Brain pericyte (primary cell): ENCODE measurements at regions not wholly inside any gene's neighbourhood (a gene's known extent, or its start where the extent isn't known, plus 50 kb on each side); places are given as distances from the start of the nearest gene placed in this dataset.

Experiments used
- DNase-seq: peaks from one replicate; pipeline ENCODE4 v3.0.0-alpha.2; 2012; ENCODE audit warnings: low read depth, low spot score

- no peak for DNase-seq
These were observed 514.9 kb upstream of the CLINT1 start for GRCh38 chr5:158373608-158374395.

DNA sequence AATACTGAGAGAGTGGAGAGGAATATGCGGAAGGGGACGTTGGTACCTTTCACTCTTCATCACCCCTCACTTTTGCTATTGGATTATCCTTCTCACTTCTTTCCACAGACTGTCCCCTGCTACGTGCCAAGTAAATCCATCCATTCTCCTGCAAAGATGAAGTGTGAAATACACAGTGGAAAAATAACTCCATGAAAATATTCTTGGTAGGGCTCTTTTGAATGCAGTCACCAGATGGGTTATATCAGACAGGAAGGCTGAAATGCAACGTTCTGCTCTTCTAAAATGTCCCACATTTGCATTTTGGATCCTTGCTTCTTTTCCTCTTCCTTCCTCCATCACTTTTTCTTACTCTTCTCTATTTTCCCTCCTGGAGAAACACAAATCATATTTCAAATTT is 510.3 kb upstream of the CLINT1 start:
- DNase-seq: no peak

DNA sequence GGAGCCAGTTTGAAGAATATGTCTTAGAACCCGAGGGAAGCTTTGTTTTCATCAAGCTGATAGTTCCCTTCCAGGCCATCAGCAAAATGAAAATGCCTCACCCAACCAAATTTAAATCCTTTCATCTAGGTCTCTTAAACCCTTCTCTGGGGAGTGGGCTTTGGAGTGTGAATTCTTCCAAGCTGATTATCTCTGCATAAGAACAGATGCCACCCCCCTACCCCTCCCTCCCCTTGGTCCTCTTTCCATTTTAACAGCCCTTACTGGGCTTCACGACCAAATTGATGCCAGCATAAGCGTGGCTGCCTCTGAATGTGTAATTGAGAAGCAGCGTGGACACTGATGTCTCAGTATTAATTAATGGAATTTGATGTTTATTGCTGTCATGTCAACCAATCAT is 509.7 kb upstream of the CLINT1 start:
- DNase-seq: no peak

DNA sequence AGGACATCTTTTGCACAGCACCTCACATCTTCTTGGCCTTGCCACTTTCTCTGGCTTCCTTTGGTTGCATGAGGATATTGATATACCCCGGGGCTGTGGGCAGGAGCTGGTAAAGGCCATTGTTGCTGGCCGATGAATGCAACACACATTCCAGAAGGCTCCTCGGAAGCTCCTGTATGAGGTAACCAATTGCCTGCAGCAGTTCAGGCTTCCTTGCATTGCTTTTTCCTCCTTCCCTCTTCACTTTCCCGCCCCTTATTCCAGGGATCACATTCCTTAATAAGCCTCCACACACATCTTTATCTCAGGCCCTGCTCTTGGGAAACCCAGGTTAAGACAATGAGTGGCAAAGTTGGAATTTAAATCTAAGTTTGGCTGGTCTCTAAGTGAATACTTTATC is 505.4 kb upstream of the CLINT1 start:
- DNase-seq: no peak

- no peak for DNase-seq
These were observed 496.0 kb upstream of the CLINT1 start for GRCh38 chr5:158354958-158355357.

DNA sequence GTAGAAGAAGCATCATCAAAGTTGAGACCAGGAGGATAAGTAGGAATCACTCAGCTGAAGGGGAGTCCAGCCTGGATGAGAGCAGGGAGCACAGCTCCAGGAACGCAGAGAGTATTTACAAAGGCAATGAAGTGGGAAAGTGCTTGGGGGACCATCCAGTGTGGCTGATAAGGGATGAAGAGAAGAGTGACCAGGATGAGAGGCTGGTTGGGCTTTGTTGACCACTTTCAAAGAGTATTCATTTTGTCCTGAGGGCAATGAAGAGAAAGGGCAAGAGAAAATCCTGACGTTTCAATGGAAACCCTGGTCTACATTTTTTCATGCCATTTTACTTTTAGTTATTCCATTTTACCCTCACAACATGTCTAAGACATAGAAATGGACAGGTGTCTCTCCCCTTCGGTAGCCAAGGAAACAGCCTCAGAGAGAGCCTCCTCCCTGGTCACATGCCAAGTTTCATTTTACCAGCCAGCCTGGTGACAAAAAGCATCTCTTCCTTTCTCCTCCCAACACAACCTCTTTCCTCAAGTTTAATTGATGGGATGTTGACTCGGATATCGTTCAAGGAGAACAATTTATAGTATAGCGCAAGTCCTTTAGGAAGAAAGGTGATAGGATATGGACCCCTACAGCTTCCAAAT is 492.7 kb upstream of the CLINT1 start:
- no peak for DNase-seq

GRCh38 chr5:158349987-158350386 is 491.0 kb upstream of the CLINT1 start:
- no peak for DNase-seq

GRCh38 chr5:158344376-158344775 is 485.4 kb upstream of the CLINT1 start:
- no peak for DNase-seq

DNA sequence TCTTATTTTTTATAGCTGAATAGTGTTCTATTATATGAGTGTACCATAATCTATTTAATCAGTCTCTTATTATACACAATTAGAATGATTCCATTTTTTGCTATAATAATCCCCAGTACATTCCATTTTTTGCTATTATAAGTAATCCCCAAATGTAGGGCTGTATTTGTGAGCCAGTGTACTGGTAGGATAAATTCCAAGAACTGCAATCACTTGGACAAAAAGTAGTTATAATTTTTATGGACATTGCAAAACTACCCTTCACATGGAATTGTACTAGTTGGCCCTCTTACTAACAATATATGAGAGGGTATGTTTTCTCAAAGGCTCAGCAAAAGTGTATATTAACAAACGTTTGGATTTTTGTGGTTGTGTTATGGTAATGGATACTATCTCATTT is 481.7 kb upstream of the CLINT1 start:
- DNase-seq: no peak

DNA sequence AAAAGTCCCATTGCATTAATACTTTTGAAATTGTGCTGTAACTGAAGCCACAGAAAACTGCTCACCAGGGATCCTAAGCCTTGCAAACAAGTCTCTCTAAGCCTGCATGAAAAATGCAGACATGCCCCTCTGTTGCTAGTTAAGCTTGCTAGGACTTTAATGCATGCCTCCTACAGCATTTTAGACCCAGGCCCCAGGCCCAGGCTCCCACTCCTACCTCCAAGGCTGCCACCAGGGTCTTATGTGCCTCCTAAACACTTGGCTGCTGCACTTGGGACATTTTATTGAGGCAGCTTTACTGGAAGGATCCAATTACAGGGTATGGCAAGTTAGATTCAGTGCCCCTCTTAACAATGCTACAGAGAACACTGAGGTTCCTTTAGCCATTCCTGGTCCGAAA is 467.3 kb upstream of the CLINT1 start:
- no peak for DNase-seq

DNA sequence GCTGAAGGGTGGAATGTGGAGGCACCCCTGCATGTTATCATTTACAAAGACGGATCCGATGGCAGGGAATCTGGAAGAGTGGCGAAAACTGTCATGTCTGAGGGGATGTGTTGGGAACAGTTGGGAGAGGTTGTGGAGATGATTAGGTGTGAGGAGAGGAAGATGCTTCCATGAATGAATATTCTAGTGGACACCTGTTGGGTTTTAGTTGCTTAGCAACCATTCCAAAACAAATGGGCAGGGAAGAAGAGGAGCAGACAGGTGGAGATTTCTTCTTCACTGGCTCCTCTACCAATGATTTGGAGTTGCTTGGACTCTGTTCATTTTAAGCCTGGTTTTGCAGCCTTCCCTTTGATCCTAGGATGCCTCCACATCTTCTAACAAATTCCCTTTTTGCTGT is 465.3 kb upstream of the CLINT1 start:
- DNase-seq: no peak

DNA sequence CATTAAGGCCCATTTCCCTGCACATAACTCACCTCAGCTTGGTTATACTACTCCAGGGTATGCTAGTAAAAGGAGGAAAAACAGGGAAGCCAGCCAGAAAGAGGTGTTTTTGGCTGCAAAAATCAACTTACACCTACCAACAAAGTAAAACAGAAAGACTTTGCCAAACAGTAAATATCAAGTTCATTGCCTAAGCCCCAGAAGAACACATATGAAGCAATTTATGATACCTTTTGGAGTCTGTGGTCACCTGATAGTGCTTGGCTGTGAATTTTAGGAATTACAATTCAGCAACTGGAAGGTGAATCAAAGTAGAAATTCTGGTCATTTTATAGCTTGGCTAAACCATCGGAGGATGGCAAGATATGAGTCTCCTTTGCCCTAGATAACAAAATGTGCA is 463.7 kb upstream of the CLINT1 start:
- no peak for DNase-seq

- DNase-seq: no peak
These were observed 462.0 kb upstream of the CLINT1 start for GRCh38 chr5:158320934-158321333.

- DNase-seq: no peak
These were observed 461.3 kb upstream of the CLINT1 start for GRCh38 chr5:158320178-158320674.

GRCh38 chr5:158317507-158317906 is 458.6 kb upstream of the CLINT1 start:
- no peak for DNase-seq

- no peak for DNase-seq
These were observed 455.0 kb upstream of the CLINT1 start for GRCh38 chr5:158313733-158314464.

DNA sequence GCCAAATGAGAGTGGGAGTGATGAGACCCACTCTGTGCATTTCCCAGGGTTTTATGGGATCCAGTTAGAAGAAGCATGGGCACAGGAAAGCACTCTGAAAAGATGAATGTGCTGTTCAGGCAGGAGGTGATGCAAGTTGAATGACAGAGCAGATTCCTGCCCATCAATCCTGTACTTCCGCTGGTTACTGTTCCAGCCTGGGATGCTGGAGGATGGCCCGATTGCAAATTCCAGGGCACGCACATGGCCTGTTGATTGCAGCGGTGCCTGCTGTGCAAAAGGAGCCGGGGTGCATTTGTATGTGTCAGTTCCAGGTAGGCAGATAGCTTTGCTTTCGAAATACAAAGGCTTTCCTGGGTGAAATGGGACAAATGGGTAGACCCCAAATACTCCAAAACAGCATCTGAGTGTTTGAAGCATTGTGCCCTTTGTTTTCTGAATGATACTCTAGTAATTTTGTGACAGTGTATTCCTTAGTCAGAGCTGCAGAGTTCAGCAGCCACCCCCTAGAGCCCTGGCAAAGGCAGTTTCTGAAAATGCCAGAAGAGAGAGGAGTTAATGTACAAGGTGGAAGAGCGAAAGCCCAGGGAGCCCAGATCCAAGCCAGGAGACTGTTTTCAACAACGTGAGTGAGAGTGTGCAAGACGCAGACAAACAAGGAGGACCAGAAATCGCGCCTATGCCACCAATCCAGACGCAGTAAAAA is 454.2 kb upstream of the CLINT1 start:
- DNase-seq: no peak

DNA sequence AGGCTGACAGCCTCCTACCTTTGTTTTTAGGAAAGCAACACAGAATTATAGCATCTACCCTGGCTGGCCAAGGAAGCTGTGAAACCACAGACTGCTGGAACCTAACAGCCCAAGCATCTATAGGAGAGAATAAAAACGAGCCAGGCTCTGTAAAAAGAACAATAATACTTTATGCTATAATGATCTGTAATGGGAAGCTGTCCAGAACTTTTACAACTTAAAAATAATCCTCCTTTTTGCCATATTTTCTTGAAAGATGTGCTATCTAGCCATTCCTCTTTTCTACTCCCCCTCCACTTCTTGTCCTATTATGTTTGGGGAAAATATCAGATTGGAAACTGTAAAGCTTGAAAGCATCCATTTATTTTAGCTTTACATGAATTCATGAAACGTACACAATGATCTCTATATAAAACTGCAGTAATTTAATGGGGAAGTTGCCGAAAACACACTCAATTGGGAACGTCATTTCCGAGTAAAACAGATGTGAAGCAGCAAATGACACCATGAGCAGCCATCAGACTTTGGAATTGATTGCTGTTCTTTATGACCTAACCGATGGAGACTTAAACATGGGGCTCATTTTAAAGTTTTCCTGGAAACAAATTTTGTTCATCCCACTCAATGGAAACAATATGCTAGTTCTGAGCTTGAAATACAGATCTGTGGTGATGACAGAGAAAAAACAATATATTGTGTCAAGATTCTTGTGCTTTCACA is 450.3 kb upstream of the CLINT1 start:
- no peak for DNase-seq

- no peak for DNase-seq
These were observed 449.6 kb upstream of the CLINT1 start for GRCh38 chr5:158308429-158309025.

- DNase-seq: no peak
These were observed 446.9 kb upstream of the CLINT1 start for GRCh38 chr5:158305861-158306260.

- no peak for DNase-seq
These were observed 445.7 kb upstream of the CLINT1 start for GRCh38 chr5:158304607-158305006.
